Gastrocnemius medialis (tissue), 4 donors: ENCODE measurements at regions not wholly inside any gene's neighbourhood (a gene's known extent, or its start where the extent isn't known, plus 50 kb on each side); places are given as distances from the start of the nearest gene placed in this dataset.

Experiments used
- ATAC-seq, 2 donors: fragments of 150-250 bp; one replicate each; pipeline ENCODE4 v1.9.1; 2016
- DNase-seq, 2 donors: peaks; one replicate each; pipeline ENCODE4 v3.0.0-alpha.2; 2019
- H3K27ac ChIP-seq, 4 donors: fragments of 200-600 bp; sonication (generic); 1 replicate in 1 of 4; 2 replicates in 3 of 4; pipeline ENCODE4 v1.5.1; 2016 to 2018; ENCODE audit warnings: mild to moderate bottlenecking in 2 of 4, moderate library complexity in 1 of 4
- H3K27me3 ChIP-seq, 3 donors: fragments of 200-600 bp; sonication (generic) in 2 of 3; 1 replicate in 1 of 3; 2 replicates in 2 of 3; pipeline versions ENCODE4 v1.5.1 to v1.6.0; 2016 to 2019; ENCODE audit warnings: mild to moderate bottlenecking in 1 of 3, moderate library complexity in 1 of 3
- H3K36me3 ChIP-seq, 2 donors: fragments of 200-600 bp; sonication (generic) in 1 of 2; one replicate each; pipeline ENCODE4 v1.5.1; 2017 to 2018
- H3K4me1 ChIP-seq, 2 donors: fragments of 200-600 bp; sonication (generic) in 1 of 2; one replicate each; pipeline ENCODE4 v1.5.1; 2016 to 2017; ENCODE audit warnings: mild to moderate bottlenecking in 2 of 2
- H3K4me3 ChIP-seq, 4 donors: fragments of 200-600 bp; sonication (generic) in 3 of 4; 1 replicate in 1 of 4; 2 replicates in 3 of 4; pipeline ENCODE4 v1.5.1; 2016 to 2019; ENCODE audit warnings: mild to moderate bottlenecking in 2 of 4
- H3K9me3 ChIP-seq, 3 donors: fragments of 200-600 bp; sonication (generic) in 2 of 3; 1 replicate in 1 of 3; 2 replicates in 2 of 3; pipeline ENCODE4 v1.5.1; 2016 to 2019
- POLR2A ChIP-seq, 2 donors: fragments of 450-650 bp; IDR thresholded peaks; one replicate each; pipeline ENCODE4 v1.6.1; 2017; ENCODE audit warnings: antibody characterized with exemption in 2 of 2, mild to moderate bottlenecking in 2 of 2, moderate library complexity in 2 of 2
- in situ Hi-C, 4 donors: fragments of 200-750 bp; cut with MboI; loops; one replicate each; pipeline versions ENCODE4 v1.15.0 to v1.8.0; 2017; ENCODE audit warnings: low sequenced_read_pairs in 4 of 4
- intact Hi-C: fragments of 100-400 bp; cut with DNase I; formaldehyde crosslinking; loops from one replicate; pipeline ENCODE4 v1.15.1; 2023; ENCODE audit warnings: low total_unique reads
- TF ChIP-seq, protein P1 (sequence below), 5 experiments: fragments of 450-650 bp in 3 of 5; fragments of 200-600 bp in 2 of 5; sonication (generic) in 2 of 5; IDR thresholded peaks in 4 of 5; conservative IDR thresholded peaks in 1 of 5; 1 replicate in 4 of 5; 2 replicates in 1 of 5; pipeline ENCODE4 v1.5.1; 2016 to 2019; ENCODE audit warnings: antibody characterized with exemption in 5 of 5, mild to moderate bottlenecking in 3 of 5, moderate library complexity in 3 of 5

DNA sequence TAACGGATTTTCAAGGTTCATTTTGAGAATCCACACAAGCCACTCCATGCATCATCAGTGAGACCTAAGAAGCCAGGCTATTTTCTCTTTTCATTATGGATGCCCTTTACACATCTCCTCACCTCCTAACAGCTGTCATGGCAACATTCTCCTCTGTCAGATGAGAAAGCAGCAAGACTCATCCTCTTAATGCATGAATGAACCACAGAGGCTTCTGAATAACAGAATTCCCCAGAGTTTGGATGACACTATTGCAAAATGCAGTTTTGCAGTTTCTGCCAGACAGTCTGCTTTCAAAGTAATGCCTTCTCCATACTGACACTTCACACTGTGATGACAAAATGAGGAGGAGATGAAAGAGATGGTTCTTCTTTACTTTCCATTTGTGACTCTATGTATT, 286.7 kb upstream of the GRIP1 start:
- no peaks in the 10 kb centered on the region for H3K36me3 ChIP-seq

DNA sequence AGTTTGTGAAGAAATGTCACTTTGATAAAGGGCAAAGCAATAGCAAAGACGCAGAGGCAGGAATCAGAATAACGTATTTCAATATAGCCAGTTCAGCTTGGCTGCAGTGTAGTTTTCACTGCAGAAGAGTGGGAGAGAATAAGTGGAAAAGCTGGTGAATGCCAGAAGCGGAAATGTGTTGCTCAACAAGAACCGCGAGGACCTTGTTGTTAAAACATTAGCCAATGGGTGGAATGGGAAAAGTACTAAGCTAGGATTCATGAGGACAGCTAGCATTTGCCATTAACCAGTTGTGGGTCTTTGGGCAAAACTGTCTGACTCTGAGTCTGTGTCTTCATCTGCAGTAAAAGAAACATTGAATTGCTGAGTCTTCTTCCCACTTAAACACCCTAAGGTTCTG, 292.9 kb upstream of the GRIP1 start:
- Histone ChIP-seq H3K4me1 (no peaks in the 10 kb centered on the region), H3K4me3 (no peak overlapping the region), H3K27ac (no peak overlapping the region), H3K9me3 (no peaks in the 10 kb centered on the region), H3K27me3 (no peaks in the 10 kb centered on the region), H3K36me3 (no peaks in the 10 kb centered on the region)
- intact Hi-C loops (no loop called here), in situ Hi-C loops (no loop called here)
- no peak for TF ChIP-seq POLR2A (IDR thresholded peaks at IDR 0.05)
- TF ChIP-seq, protein P1, sequence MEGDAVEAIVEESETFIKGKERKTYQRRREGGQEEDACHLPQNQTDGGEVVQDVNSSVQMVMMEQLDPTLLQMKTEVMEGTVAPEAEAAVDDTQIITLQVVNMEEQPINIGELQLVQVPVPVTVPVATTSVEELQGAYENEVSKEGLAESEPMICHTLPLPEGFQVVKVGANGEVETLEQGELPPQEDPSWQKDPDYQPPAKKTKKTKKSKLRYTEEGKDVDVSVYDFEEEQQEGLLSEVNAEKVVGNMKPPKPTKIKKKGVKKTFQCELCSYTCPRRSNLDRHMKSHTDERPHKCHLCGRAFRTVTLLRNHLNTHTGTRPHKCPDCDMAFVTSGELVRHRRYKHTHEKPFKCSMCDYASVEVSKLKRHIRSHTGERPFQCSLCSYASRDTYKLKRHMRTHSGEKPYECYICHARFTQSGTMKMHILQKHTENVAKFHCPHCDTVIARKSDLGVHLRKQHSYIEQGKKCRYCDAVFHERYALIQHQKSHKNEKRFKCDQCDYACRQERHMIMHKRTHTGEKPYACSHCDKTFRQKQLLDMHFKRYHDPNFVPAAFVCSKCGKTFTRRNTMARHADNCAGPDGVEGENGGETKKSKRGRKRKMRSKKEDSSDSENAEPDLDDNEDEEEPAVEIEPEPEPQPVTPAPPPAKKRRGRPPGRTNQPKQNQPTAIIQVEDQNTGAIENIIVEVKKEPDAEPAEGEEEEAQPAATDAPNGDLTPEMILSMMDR (IDR thresholded peaks at IDR 0.05 in 4 of 5, conservative IDR thresholded peaks at IDR 0.05 in 1 of 5) = no peak
- DNase-seq (no peak), ATAC-seq (no peak)

More for the DNA sequence above, 286.7 kb upstream of the GRIP1 start:
- DNase-seq (no peak), ATAC-seq (no peak)
- Histone ChIP-seq H3K9me3 (no peaks in the 10 kb centered on the region), H3K4me1 (no peaks in the 10 kb centered on the region), H3K4me3 (no peak overlapping the region), H3K27ac (no peak overlapping the region), H3K27me3 (no peaks in the 10 kb centered on the region)
- TF ChIP-seq POLR2A (IDR thresholded peaks at IDR 0.05) = no peak
- TF ChIP-seq, protein P1 (IDR thresholded peaks at IDR 0.05 in 4 of 5, conservative IDR thresholded peaks at IDR 0.05 in 1 of 5) = no peak
- intact Hi-C loops = no loop called here
- in situ Hi-C loops = no loop called here

DNA sequence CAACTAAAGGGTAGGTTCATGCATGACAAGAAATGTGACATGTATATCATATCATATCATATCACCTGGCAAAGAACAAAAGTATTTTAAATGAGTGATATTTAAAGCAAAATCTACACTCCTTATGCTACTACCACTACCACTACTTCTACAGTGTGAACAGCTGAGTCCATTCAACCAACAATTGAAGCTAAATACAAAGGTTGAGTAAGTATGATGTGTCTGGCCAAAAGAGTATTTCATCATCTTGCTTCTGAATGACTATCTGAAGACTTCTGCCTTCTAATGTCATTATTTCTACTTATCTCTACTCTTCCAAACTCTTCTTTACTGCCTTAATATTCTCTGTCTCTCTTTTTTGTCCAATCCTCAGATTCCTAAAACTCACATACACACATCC, 292.6 kb upstream of the CAND1 start:
- ATAC-seq = no peak
- H3K27ac ChIP-seq = no peak overlapping the region
- TF ChIP-seq, protein P1 (IDR thresholded peaks at IDR 0.05 in 4 of 5, conservative IDR thresholded peaks at IDR 0.05 in 1 of 5) = no peak
- TF ChIP-seq POLR2A (IDR thresholded peaks at IDR 0.05) = no peak
- no peak overlapping the region for H3K4me3 ChIP-seq
- in situ Hi-C loops = no loop called here
- H3K27me3 ChIP-seq = no peaks in the 10 kb centered on the region
- H3K9me3 ChIP-seq = no peaks in the 10 kb centered on the region
- intact Hi-C loops = no loop called here
- no peaks in the 10 kb centered on the region for H3K4me1 ChIP-seq
- no peaks in the 10 kb centered on the region for H3K36me3 ChIP-seq
- DNase-seq = no peak

DNA sequence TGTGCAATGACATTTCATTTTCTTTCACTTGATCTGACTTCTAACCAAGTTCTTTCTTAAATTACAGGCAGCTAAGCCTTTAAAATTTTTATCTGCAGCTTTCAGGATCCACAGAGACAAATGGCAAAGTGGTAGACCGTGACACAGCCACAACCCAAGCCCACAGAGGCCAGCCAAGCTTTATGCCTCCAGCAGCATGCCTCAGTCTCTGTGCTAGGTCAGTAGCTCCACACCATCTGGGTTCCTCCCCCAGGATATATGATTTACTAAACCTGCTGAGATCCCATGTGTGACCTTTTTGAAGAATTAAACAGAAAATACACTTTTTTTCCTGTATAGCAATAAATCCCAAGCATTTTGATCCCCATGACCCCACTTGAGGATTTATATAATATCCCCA, 290.4 kb upstream of the CAND1 start:
- in situ Hi-C loops = no loop called here

DNA sequence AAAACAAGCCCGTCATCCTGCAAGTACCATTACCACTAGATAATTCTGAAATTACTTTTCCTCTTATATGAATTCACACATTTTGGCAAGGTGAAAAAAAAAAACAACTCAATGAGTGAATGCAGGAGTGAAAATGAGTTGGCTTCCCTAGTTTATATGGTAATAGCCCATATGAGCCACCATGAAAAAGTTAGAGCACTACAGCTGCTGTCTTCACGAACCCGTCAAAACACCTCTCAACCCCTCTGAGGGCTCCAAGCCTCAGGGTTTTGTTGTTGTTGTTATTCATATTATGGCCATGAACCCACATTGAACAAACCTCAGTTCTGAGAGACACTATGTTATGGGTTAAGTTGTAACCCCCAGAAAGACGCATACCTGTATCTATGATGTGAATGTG, 289.9 kb upstream of the CAND1 start:
- no peak overlapping the region for H3K4me3 ChIP-seq
- H3K4me1 ChIP-seq = no peaks in the 10 kb centered on the region
- no peak overlapping the region for H3K27ac ChIP-seq
- no peaks in the 10 kb centered on the region for H3K27me3 ChIP-seq
- H3K36me3 ChIP-seq = no peaks in the 10 kb centered on the region
- intact Hi-C loops (no loop called here), in situ Hi-C loops (no loop called here)
- no peaks in the 10 kb centered on the region for H3K9me3 ChIP-seq
- no peak for DNase-seq
- ATAC-seq = no peak
- TF ChIP-seq POLR2A (IDR thresholded peaks at IDR 0.05) = no peak
- TF ChIP-seq, protein P1 (IDR thresholded peaks at IDR 0.05 in 4 of 5, conservative IDR thresholded peaks at IDR 0.05 in 1 of 5) = no peak

More for the DNA sequence above, 290.4 kb upstream of the CAND1 start:
- no peaks in the 10 kb centered on the region for H3K9me3 ChIP-seq
- no peaks in the 10 kb centered on the region for H3K4me1 ChIP-seq
- H3K4me3 ChIP-seq = no peak overlapping the region
- no peak overlapping the region for H3K27ac ChIP-seq
- no peak for DNase-seq
- H3K27me3 ChIP-seq = no peaks in the 10 kb centered on the region
- intact Hi-C loops = no loop called here
- H3K36me3 ChIP-seq = no peaks in the 10 kb centered on the region
- ATAC-seq = no peak
- no peak for TF ChIP-seq POLR2A (IDR thresholded peaks at IDR 0.05)
- TF ChIP-seq, protein P1 (IDR thresholded peaks at IDR 0.05 in 4 of 5, conservative IDR thresholded peaks at IDR 0.05 in 1 of 5) = no peak
